ENCODE measurements at regions not wholly inside any gene's neighbourhood (a gene's known extent, or its start where the extent isn't known, plus 50 kb on each side); places are given as distances from the start of the nearest gene placed in this dataset.

DNA sequence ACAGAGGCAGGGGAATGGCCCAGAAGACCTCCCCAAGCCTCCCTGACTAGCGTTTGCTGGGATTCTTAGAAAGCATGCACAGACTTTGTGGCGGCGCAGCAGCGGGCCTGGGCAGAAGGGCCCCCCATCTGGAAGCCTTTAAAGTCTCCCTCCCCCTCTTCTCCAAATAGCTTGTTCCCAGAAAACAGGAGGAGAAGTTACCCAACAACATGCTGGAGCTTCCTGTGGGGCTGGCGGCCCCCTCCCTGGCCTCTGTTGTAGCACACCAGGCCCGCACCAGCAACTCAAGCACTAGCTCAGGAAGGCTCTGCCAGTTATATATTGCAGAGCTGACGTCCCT lies 334.8 kb downstream of the DYSF start (continued):
- TF ChIP-seq, protein P1, sequence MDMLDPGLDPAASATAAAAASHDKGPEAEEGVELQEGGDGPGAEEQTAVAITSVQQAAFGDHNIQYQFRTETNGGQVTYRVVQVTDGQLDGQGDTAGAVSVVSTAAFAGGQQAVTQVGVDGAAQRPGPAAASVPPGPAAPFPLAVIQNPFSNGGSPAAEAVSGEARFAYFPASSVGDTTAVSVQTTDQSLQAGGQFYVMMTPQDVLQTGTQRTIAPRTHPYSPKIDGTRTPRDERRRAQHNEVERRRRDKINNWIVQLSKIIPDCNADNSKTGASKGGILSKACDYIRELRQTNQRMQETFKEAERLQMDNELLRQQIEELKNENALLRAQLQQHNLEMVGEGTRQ (IDR thresholded peaks at IDR 0.05; ENCODE audit: low read length) = no peak
- TF ChIP-seq GTF2F1 (IDR thresholded peaks at IDR 0.05; ENCODE audit: borderline replicate concordance, low read depth, low read length) (no peak), BRCA1 (IDR thresholded peaks at IDR 0.05; ENCODE audit: low read depth, low read length) (no peak)
- TF ChIP-seq, protein P2, sequence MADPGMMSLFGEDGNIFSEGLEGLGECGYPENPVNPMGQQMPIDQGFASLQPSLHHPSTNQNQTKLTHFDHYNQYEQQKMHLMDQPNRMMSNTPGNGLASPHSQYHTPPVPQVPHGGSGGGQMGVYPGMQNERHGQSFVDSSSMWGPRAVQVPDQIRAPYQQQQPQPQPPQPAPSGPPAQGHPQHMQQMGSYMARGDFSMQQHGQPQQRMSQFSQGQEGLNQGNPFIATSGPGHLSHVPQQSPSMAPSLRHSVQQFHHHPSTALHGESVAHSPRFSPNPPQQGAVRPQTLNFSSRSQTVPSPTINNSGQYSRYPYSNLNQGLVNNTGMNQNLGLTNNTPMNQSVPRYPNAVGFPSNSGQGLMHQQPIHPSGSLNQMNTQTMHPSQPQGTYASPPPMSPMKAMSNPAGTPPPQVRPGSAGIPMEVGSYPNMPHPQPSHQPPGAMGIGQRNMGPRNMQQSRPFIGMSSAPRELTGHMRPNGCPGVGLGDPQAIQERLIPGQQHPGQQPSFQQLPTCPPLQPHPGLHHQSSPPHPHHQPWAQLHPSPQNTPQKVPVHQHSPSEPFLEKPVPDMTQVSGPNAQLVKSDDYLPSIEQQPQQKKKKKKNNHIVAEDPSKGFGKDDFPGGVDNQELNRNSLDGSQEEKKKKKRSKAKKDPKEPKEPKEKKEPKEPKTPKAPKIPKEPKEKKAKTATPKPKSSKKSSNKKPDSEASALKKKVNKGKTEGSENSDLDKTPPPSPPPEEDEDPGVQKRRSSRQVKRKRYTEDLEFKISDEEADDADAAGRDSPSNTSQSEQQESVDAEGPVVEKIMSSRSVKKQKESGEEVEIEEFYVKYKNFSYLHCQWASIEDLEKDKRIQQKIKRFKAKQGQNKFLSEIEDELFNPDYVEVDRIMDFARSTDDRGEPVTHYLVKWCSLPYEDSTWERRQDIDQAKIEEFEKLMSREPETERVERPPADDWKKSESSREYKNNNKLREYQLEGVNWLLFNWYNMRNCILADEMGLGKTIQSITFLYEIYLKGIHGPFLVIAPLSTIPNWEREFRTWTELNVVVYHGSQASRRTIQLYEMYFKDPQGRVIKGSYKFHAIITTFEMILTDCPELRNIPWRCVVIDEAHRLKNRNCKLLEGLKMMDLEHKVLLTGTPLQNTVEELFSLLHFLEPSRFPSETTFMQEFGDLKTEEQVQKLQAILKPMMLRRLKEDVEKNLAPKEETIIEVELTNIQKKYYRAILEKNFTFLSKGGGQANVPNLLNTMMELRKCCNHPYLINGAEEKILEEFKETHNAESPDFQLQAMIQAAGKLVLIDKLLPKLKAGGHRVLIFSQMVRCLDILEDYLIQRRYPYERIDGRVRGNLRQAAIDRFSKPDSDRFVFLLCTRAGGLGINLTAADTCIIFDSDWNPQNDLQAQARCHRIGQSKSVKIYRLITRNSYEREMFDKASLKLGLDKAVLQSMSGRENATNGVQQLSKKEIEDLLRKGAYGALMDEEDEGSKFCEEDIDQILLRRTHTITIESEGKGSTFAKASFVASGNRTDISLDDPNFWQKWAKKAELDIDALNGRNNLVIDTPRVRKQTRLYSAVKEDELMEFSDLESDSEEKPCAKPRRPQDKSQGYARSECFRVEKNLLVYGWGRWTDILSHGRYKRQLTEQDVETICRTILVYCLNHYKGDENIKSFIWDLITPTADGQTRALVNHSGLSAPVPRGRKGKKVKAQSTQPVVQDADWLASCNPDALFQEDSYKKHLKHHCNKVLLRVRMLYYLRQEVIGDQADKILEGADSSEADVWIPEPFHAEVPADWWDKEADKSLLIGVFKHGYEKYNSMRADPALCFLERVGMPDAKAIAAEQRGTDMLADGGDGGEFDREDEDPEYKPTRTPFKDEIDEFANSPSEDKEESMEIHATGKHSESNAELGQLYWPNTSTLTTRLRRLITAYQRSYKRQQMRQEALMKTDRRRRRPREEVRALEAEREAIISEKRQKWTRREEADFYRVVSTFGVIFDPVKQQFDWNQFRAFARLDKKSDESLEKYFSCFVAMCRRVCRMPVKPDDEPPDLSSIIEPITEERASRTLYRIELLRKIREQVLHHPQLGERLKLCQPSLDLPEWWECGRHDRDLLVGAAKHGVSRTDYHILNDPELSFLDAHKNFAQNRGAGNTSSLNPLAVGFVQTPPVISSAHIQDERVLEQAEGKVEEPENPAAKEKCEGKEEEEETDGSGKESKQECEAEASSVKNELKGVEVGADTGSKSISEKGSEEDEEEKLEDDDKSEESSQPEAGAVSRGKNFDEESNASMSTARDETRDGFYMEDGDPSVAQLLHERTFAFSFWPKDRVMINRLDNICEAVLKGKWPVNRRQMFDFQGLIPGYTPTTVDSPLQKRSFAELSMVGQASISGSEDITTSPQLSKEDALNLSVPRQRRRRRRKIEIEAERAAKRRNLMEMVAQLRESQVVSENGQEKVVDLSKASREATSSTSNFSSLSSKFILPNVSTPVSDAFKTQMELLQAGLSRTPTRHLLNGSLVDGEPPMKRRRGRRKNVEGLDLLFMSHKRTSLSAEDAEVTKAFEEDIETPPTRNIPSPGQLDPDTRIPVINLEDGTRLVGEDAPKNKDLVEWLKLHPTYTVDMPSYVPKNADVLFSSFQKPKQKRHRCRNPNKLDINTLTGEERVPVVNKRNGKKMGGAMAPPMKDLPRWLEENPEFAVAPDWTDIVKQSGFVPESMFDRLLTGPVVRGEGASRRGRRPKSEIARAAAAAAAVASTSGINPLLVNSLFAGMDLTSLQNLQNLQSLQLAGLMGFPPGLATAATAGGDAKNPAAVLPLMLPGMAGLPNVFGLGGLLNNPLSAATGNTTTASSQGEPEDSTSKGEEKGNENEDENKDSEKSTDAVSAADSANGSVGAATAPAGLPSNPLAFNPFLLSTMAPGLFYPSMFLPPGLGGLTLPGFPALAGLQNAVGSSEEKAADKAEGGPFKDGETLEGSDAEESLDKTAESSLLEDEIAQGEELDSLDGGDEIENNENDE (IDR thresholded peaks at IDR 0.05; ENCODE audit: insufficient replicate concordance, low read length) = no peak
